Brain pericyte (primary cell): ENCODE measurements at regions not wholly inside any gene's neighbourhood (a gene's known extent, or its start where the extent isn't known, plus 50 kb on each side); places are given as distances from the start of the nearest gene placed in this dataset.
A peak's percentile ranks its signal among the peaks of the same experiment; 100 is the strongest.

ENCODE experiments used
- DNase-seq: peaks from one replicate; pipeline ENCODE4 v3.0.0-alpha.2; 2012; ENCODE audit warnings: low read depth, low spot score

- DNase-seq = no peak
Observed at GRCh38 chr1:221192055-221192454, 312.8 kb downstream of the HLX start.

GRCh38 chr1:221200464-221200863, 321.2 kb downstream of the HLX start:
- no peak for DNase-seq

DNA sequence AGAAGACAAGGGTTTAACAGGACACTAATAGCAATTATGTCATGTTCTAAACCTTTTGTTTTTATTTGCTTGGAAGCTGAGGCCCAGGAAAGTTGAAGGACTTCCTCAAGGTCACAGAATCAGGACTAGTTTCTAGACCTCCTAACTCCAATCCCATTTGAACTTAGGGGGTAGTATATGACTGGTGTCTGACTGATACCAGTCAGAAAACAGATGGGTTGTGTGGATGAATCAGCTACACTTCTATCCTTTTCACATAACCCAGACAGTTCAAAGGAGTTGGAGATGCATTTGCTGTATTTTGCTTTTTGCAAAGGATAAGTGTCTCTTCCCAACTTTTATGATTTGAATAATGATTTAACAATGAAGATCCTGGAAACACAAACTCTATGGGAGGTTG, 322.5 kb downstream of the HLX start:
- no peak for DNase-seq

- peak; percentile 5 for DNase-seq
Observed at GRCh38 chr1:221203224-221204054, 324.2 kb downstream of the HLX start.

DNA sequence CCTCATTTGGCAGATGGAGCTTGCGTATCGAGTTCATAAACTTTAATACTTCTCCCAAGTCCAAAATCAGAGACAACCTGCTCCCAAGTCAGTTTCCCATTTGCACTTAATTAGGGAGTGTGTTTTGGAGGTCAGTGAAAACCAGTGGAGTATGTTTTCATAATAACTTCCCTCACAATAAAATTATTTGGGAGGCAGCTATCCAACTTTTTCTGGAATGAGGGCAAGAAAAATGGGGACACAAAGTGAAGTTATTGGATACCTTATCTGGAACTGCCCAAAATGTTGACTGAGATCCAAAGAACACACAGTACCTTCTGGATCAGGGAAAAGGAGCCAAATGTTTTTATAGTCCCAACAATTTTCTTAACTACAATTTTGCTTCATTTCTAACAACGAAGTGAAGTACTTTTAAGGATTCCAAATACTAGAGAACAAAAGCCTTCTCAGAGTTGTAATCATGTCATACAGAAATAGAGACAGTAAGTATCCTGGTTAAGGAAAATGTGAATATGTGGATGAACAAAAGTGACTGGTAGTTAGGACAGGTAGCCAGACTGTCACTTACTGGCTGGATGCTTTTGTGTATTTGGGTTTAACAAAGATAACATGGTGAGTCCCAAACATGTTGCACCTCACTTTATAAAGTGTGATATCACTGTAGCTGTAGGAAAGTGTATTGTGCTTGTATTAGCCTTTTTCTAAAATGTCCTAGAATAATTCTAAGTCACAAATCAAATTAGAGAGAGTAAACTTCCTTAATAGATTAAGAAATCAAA, 325.0 kb downstream of the HLX start:
- DNase-seq = no peak

DNA sequence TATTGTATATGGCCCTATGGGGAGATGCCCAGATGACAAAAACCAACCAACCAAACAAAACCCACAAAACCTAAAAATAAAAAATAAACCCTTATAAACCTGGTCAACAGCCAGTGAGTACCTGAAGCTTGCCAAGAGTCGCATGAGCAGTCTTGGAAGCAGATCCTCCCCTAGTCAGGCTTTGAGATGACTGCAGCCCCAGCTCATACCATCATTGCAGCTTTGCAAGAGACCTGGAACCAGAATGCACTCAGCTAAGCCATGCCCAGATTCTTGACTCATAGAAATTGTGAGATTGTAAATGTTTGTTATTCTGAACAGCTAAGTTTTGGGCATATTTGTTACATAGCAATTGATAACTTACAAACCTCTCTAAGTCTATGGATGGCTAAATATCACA, 326.8 kb downstream of the HLX start:
- no peak for DNase-seq

GRCh38 chr1:221212926-221213325, 333.7 kb downstream of the HLX start:
- no peak for DNase-seq

GRCh38 chr1:221217029-221217428, 337.8 kb downstream of the HLX start:
- no peak for DNase-seq

DNA sequence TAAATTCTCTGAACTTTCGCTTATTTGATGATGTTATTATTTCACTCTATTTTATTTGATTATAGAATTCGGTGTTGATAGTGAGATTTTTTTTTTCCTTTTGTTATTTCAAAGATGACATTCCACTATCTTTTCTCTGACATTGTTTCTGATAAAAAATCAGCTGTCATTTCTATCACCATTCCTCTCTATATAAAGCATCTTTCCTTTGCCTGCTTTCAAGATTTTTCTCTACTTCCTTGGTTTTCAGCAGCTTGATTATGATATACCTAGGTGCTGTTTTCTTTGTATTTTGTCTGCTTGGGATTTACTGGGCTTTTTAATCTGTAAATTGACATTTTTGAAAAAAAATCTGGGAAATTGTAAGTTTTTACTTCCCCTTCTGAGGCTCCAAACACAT, 344.0 kb downstream of the HLX start:
- no peak for DNase-seq

DNA sequence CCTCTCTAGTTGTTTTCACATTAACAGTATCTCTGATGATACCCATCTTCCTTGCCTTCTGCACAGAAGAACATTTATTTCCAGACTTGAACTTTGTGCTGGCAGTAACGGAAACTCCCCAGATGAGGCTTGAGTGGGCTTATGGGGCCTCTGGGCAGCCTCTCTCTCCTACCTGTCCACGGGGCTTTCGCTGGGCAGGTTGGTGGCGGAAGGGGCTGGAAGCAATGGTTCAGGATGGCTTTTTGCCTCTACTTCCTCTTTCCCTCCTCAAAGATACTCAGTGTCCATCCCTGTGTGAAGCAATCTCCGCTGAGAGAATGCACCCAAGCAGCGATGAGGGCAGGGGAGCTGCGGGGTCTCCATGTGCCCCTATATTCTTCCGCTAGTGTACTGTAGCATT, 348.2 kb downstream of the HLX start:
- no peak for DNase-seq

- no peak for DNase-seq
Observed at GRCh38 chr1:221227872-221228337, 348.7 kb downstream of the HLX start.

- no peak for DNase-seq
Observed at GRCh38 chr1:221228594-221228993, 349.4 kb downstream of the HLX start.

GRCh38 chr1:221230605-221231004, 351.4 kb downstream of the HLX start:
- DNase-seq = no peak

- DNase-seq = no peak
Observed at GRCh38 chr1:221234791-221235190, 355.5 kb downstream of the HLX start.

GRCh38 chr1:221237587-221237986, 358.3 kb downstream of the HLX start:
- DNase-seq = no peak

DNA sequence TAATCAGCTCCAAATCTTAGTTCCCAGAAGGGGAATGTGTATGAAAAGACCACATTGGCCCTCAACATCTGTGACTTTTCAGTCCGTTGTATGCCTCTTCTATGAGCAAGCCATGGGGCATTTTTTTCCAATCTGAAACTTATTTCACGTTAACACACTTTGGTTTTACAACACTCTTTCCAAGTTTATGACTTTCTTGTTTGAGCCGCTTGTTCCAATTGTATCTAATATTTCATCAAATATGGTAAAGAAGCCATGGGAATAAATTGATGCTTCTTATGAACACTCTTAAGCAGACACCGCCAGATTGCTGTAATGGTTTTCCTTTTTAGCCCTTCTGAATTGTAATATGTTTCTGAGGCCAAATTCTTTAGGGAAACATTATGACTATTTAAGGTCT, 359.9 kb downstream of the HLX start:
- DNase-seq = no peak

- no peak for DNase-seq
Observed at GRCh38 chr1:221239792-221240191, 360.5 kb downstream of the HLX start.

- no peak for DNase-seq
Observed at GRCh38 chr1:221240690-221241089, 361.4 kb downstream of the HLX start.

- no peak for DNase-seq
Observed at GRCh38 chr1:221241157-221241556, 361.9 kb downstream of the HLX start.

DNA sequence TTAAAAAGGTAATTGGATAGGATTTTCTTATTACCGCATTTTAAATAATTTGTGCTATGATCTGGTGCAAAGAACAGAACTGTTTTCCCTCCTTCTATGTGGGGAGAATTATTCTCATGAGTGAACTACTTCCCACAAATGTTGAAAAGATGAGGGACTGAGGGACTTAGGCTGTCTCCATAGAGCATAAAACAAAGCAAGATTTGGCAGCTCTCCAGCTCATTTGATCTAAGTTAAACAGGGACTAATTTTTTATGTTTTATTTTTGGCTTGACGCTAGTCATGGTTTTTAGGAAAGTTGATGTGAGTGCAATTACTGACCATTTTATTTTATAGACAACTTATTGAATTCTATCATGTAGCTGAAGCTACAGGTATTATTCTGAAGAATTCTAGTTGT, 362.3 kb downstream of the HLX start:
- DNase-seq = no peak

- no peak for DNase-seq
Observed at GRCh38 chr1:221246067-221246466, 366.8 kb downstream of the HLX start.

GRCh38 chr1:221246628-221247415, 367.6 kb downstream of the HLX start:
- no peak for DNase-seq
